Adipocyte (in vitro differentiated cells): ENCODE measurements at regions not wholly inside any gene's neighbourhood (a gene's known extent, or its start where the extent isn't known, plus 50 kb on each side); places are given as distances from the start of the nearest gene placed in this dataset.
A peak's percentile ranks its signal among the peaks of the same experiment; 100 is the strongest.

Experiments
- DNase-seq: peaks from one replicate; pipeline ENCODE4 v3.0.0-alpha.2; 2015; ENCODE audit warnings: low read depth
- H3K27me3 ChIP-seq: replicated peaks from 2 replicates; pipeline ENCODE4 v1.7.0; 2013; ENCODE audit warnings: mild to moderate bottlenecking, low read length, moderate library complexity; ENCODE audit not compliant: control insufficient read depth, insufficient read depth
- H3K36me3 ChIP-seq: 2 replicates; pipeline ENCODE4 v1.7.0; 2013; ENCODE audit warnings: low read length, mild to moderate bottlenecking, moderate library complexity; ENCODE audit not compliant: control insufficient read depth, insufficient read depth, severe bottlenecking
- H3K4me1 ChIP-seq: 2 replicates; pipeline ENCODE4 v1.7.0; 2013; ENCODE audit warnings: mild to moderate bottlenecking, low read length, moderate library complexity; ENCODE audit not compliant: control insufficient read depth, insufficient read depth
- H3K4me3 ChIP-seq: 2 replicates; pipeline ENCODE4 v1.7.0; 2013; ENCODE audit warnings: mild to moderate bottlenecking, low read length, moderate library complexity
- H3K9ac ChIP-seq: 2 replicates; pipeline ENCODE4 v1.7.0; 2013; ENCODE audit warnings: mild to moderate bottlenecking, low read length, moderate library complexity
- H3K9me3 ChIP-seq: 2 replicates; pipeline ENCODE4 v1.7.0; 2013; ENCODE audit warnings: mild to moderate bottlenecking, low read length, moderate library complexity; ENCODE audit not compliant: control insufficient read depth

DNA sequence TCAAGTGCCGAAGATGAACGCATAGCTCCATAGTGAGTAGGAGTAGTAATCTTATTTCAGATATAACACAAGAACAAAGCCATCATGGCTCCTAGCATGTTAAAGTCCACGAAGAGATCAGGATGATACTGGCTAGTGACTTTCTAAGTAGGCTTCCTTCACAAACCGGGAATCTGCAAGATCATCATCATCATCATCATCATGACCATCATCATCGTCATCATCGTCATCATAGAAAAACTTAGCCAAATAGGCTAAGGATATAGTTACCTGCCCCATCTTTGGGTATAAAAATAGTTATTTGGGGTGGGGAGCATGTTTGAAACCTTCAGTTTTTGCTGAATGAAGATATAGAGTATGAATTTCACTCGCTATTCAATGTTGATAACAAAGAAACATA, 57.9 kb downstream of the PYDC2 start:
- H3K36me3 ChIP-seq = no peaks in the 10 kb centered on the region
- H3K9ac ChIP-seq = no peak overlapping the region
- no peak overlapping the region for H3K4me3 ChIP-seq
- H3K27me3 ChIP-seq = no peaks in the 10 kb centered on the region
- DNase-seq = no peak
- no peaks in the 10 kb centered on the region for H3K4me1 ChIP-seq
- H3K9me3 ChIP-seq = no peaks in the 10 kb centered on the region

DNA sequence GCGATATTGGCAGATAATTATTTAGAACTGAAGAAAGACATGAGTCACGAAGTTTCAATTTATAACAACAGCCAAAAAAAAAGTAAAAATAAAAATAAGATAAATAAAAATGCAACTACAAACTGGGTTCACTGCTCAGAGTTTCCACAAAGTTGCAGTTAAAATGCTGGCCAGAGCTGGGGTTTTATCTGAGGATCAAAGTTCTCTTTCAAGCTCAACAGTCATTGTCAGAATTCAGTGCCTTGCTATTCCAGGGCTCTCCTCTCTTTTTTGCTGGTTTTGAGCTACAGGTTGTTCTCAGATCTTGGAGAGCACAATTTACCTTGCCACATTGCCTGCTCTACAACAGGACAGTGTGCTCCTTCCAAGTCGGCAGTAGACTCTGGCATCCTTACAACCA, 60.1 kb downstream of the PYDC2 start:
- Histone ChIP-seq H3K9me3 (no peaks in the 10 kb centered on the region), H3K4me3 (no peak overlapping the region), H3K27me3 (no peaks in the 10 kb centered on the region), H3K4me1 (no peaks in the 10 kb centered on the region), H3K36me3 (no peaks in the 10 kb centered on the region), H3K9ac (no peak overlapping the region)
- DNase-seq = no peak

GRCh38 chr3:191523148-191523547, 62.2 kb downstream of the PYDC2 start:
- peak; percentile 2 for DNase-seq

GRCh38 chr3:191528589-191528988, 67.6 kb downstream of the PYDC2 start:
- DNase-seq = no peak
- no peaks in the 10 kb centered on the region for H3K9me3 ChIP-seq
- H3K4me1 ChIP-seq = no peaks in the 10 kb centered on the region
- no peaks in the 10 kb centered on the region for H3K27me3 ChIP-seq
- no peak overlapping the region for H3K4me3 ChIP-seq
- H3K36me3 ChIP-seq = no peaks in the 10 kb centered on the region
- no peak overlapping the region for H3K9ac ChIP-seq

More at GRCh38 chr3:191523148-191523547, 62.2 kb downstream of the PYDC2 start:
- Histone ChIP-seq H3K9me3 (no peaks in the 10 kb centered on the region), H3K27me3 (no peaks in the 10 kb centered on the region), H3K4me1 (no peaks in the 10 kb centered on the region), H3K36me3 (no peaks in the 10 kb centered on the region), H3K4me3 (peak overlapping the region; percentile 35), H3K9ac (no peak overlapping the region)

GRCh38 chr3:191529992-191530391, 69.0 kb downstream of the PYDC2 start:
- no peak overlapping the region for H3K4me3 ChIP-seq

DNA sequence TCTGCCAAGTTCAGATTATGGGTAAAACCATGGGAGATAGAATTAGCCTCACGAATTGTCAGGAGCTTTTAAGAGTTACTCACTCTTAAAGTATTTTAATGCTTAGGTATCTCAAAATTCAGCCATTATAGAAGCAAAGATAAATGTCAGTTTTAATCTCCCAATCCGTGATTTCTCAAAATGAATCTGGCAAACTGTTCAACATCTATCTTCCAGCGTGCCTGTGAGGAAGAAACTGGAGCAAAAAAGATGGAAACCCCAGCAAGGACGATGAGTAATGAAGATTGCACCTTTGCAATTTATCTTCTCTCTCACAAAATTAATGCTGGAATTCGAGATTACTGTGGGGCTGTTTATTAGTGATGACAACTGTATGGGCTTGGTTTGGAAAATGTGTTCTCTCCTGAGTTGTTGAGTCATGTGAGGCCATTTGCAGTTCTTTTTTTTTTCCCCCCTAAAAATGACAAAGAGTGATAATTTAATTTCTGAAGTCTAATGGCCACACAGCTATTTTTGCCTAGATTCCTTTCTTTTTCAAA, 70.5 kb downstream of the PYDC2 start:
- H3K36me3 ChIP-seq = no peaks in the 10 kb centered on the region
- no peak overlapping the region for H3K9ac ChIP-seq
- no peak overlapping the region for H3K4me3 ChIP-seq
- H3K4me1 ChIP-seq = no peaks in the 10 kb centered on the region
- DNase-seq = no peak
- no peaks in the 10 kb centered on the region for H3K27me3 ChIP-seq
- peaks cover 7% of the 10 kb centered on the region for H3K9me3 ChIP-seq

More at GRCh38 chr3:191529992-191530391, 69.0 kb downstream of the PYDC2 start:
- DNase-seq = no peak
- Histone ChIP-seq H3K36me3 (no peaks in the 10 kb centered on the region), H3K9ac (no peak overlapping the region), H3K4me1 (no peaks in the 10 kb centered on the region), H3K27me3 (no peaks in the 10 kb centered on the region), H3K9me3 (no peaks in the 10 kb centered on the region)

GRCh38 chr3:191543018-191543417, 82.1 kb downstream of the PYDC2 start:
- DNase-seq = no peak
- no peaks in the 10 kb centered on the region for H3K4me1 ChIP-seq
- peaks cover 4% of the 10 kb centered on the region for H3K9me3 ChIP-seq
- no peaks in the 10 kb centered on the region for H3K27me3 ChIP-seq
- no peaks in the 10 kb centered on the region for H3K36me3 ChIP-seq
- no peak overlapping the region for H3K9ac ChIP-seq
- no peak overlapping the region for H3K4me3 ChIP-seq

DNA sequence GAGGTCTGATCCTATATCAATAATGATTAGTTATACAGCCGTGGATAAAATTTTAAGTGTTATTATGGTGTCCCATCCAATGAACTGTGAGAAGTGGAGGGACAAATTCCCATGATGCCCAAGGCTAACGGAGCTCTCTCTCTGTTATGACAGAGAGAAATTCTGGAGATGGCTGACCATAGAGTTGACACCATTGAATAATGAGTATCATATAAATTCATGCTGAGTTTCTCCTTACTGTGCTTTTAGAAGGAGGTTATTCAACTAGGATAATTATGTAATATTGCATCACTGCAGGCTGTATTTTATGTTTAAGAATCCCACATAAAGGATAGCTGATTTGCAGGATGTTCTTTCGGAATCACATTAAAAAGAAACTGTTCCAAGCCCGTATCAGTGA, 82.9 kb downstream of the PYDC2 start:
- Histone ChIP-seq H3K9me3 (peaks cover 4% of the 10 kb centered on the region), H3K36me3 (no peaks in the 10 kb centered on the region), H3K4me3 (no peak overlapping the region), H3K27me3 (no peaks in the 10 kb centered on the region), H3K4me1 (no peaks in the 10 kb centered on the region), H3K9ac (no peak overlapping the region)
- no peak for DNase-seq

DNA sequence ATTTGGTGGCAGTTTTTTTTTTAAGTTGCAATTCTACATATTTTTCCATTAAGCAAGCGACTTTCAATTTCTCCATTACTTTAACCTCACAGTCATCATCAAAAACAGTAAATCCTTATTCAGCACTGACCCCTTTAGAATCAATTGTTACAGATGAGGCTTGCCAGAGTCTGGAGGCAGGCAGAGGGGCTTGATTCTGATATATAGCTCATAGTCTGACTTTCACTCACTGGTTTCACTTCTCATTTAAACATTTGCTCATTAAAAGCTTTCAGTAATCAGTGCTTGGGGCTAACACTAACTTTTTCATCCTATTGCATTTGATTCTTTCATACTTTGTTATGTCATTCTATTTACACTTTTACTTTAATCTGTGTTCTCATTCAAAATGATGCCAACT, 88.4 kb downstream of the PYDC2 start:
- DNase-seq = no peak
- no peaks in the 10 kb centered on the region for H3K36me3 ChIP-seq
- peaks cover 3% of the 10 kb centered on the region for H3K9me3 ChIP-seq
- no peaks in the 10 kb centered on the region for H3K27me3 ChIP-seq
- no peak overlapping the region for H3K4me3 ChIP-seq
- no peaks in the 10 kb centered on the region for H3K4me1 ChIP-seq
- no peak overlapping the region for H3K9ac ChIP-seq

DNA sequence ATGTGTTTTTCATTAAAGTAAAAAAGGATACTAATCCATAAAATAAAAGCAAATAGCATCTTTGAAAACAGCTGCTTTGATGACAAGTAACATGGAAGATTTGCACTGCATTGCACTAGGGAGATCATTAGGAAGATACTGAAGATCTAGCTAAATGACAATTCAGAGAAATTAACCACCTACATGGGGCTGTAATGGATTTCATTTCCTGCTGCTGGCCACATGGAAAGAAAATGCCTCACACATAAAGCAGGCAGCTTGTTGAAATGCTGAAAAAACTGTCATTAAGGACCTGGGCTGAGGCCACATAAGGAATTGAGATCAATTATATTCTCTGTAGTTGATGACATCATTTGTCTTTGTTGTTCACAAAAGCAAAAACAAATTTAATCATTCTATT, 94.1 kb downstream of the PYDC2 start:
- Histone ChIP-seq H3K36me3 (no peaks in the 10 kb centered on the region), H3K4me1 (no peaks in the 10 kb centered on the region), H3K9me3 (peaks cover 3% of the 10 kb centered on the region), H3K27me3 (no peaks in the 10 kb centered on the region), H3K4me3 (no peak overlapping the region), H3K9ac (no peak overlapping the region)
- no peak for DNase-seq

- H3K4me3 ChIP-seq = no peak overlapping the region
- H3K27me3 ChIP-seq = no peaks in the 10 kb centered on the region
- H3K9me3 ChIP-seq = peaks cover 1% of the 10 kb centered on the region
- no peak for DNase-seq
- no peaks in the 10 kb centered on the region for H3K36me3 ChIP-seq
- no peaks in the 10 kb centered on the region for H3K4me1 ChIP-seq
- H3K9ac ChIP-seq = no peak overlapping the region
Measured at GRCh38 chr3:191557322-191557721, 96.4 kb downstream of the PYDC2 start.

DNA sequence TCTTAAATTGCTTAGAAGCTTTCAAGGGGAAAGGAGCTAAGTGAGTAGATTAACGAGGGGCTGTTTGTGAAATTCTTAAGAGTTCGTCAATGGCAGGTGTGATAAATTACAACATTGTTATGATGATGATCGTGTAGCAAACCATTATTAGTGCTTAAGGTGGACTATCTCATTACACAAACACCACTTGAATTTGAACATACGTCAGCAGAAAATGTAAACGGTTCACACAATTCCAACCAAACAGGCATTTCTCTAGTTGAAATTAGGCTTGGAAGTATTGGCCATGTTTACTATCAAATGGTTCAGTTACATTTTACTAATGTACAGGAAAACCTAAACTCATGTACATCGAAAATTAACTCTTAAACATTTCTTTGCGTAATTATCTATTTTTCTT, 102.8 kb downstream of the PYDC2 start:
- Histone ChIP-seq H3K4me1 (no peaks in the 10 kb centered on the region), H3K27me3 (no peaks in the 10 kb centered on the region), H3K4me3 (no peak overlapping the region), H3K36me3 (no peaks in the 10 kb centered on the region), H3K9ac (no peak overlapping the region), H3K9me3 (no peaks in the 10 kb centered on the region)
- DNase-seq = no peak
